PFSK-1 (cell line): ENCODE measurements at regions not wholly inside any gene's neighbourhood (a gene's known extent, or its start where the extent isn't known, plus 50 kb on each side); places are given as distances from the start of the nearest gene placed in this dataset.

Experiments used
- FOXP2 ChIP-seq: optimal IDR thresholded peaks from 2 replicates; pipeline ENCODE3; 2011; ENCODE audit warnings: borderline replicate concordance, control low read depth, inconsistent platforms; ENCODE audit not compliant: insufficient read depth; ENCODE audit errors: extremely low read length, extremely low read depth
- POLR2AphosphoS5 ChIP-seq: IDR thresholded peaks from 2 replicates; pipeline ENCODE4 v1.6.1; 2012; ENCODE audit warnings: low read depth, mild to moderate bottlenecking, control low read depth, low read length, moderate library complexity
- SIN3A ChIP-seq: IDR thresholded peaks from 2 replicates; pipeline ENCODE4 v1.6.1; 2012; ENCODE audit warnings: mild to moderate bottlenecking, low read length, moderate library complexity, borderline replicate concordance; ENCODE audit not compliant: insufficient read depth
- TAF1 ChIP-seq: IDR thresholded peaks from 2 replicates; pipeline ENCODE4 v1.6.1; 2012; ENCODE audit warnings: low read length, control low read depth, borderline replicate concordance; ENCODE audit not compliant: insufficient read depth
- TF ChIP-seq, protein P1 (sequence below), 2 experiments: IDR thresholded peaks; 2 replicates each; pipeline versions ENCODE4 v1.6.1 to v1.8.0; 2011 to 2012; ENCODE audit warnings: low read depth in 2 of 2, low read length in 2 of 2, control low read depth in 1 of 2, inconsistent platforms in 1 of 2, mild to moderate bottlenecking in 1 of 2, moderate library complexity in 1 of 2; ENCODE audit not compliant: insufficient read depth in 1 of 2

DNA sequence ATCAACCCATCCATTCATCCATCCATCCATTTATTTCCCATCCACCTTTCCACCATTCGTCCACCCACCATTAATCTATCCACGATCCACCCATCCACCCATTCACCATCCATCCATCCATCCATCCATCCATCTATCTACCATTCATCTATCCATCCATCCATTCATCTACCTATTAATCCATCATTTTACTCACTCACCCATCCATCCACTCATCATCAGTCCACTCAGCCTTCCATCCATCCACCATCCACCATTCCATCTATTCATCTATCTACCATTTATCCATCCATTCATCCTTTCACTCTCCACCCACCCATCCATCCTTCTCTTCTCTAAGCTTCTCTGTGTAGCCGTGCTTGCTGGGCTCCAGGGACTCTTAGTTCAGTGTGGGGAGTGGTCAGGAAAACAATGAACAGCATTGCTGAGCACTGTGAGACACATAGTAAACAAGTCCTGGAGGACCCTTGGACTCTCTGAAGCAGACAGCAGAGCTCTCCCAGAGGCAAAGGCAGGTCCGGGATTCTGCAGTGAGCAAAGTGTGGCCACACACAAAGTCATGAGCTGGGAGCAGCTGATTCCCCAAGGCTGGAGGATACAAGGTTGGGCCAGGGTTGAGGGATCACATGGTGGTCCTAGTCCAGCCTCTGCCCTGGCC, 642.2 kb downstream of the BRD1 start:
- TF ChIP-seq SIN3A: no peak
- TF ChIP-seq TAF1: no peak
- TF ChIP-seq FOXP2: no peak
- TF ChIP-seq POLR2AphosphoS5: no peak
- TF ChIP-seq, protein P1, sequence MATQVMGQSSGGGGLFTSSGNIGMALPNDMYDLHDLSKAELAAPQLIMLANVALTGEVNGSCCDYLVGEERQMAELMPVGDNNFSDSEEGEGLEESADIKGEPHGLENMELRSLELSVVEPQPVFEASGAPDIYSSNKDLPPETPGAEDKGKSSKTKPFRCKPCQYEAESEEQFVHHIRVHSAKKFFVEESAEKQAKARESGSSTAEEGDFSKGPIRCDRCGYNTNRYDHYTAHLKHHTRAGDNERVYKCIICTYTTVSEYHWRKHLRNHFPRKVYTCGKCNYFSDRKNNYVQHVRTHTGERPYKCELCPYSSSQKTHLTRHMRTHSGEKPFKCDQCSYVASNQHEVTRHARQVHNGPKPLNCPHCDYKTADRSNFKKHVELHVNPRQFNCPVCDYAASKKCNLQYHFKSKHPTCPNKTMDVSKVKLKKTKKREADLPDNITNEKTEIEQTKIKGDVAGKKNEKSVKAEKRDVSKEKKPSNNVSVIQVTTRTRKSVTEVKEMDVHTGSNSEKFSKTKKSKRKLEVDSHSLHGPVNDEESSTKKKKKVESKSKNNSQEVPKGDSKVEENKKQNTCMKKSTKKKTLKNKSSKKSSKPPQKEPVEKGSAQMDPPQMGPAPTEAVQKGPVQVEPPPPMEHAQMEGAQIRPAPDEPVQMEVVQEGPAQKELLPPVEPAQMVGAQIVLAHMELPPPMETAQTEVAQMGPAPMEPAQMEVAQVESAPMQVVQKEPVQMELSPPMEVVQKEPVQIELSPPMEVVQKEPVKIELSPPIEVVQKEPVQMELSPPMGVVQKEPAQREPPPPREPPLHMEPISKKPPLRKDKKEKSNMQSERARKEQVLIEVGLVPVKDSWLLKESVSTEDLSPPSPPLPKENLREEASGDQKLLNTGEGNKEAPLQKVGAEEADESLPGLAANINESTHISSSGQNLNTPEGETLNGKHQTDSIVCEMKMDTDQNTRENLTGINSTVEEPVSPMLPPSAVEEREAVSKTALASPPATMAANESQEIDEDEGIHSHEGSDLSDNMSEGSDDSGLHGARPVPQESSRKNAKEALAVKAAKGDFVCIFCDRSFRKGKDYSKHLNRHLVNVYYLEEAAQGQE (IDR thresholded peaks at IDR 0.05; ENCODE audit: insufficient read depth in 1 of 2, low read depth in 2 of 2, low read length in 2 of 2): no peak

DNA sequence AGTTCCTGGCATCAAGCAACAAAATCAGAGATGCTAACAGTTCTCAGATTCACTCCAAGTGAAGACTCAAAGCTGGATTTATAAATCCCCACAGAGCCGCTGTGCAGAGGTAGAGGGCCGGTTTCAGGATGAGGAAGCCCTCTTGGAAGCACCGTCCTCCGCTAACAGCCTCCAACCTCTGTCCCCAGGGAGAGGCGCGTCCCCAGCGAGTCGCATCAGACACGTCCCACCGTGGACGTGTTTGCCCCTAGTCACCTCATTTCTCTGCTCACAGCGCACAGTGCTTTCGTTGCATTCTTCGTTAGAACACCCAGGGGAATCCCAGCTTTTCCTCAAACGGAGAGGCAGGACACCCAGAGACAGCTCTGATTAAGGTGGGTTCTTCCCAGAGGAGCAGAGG, 642.9 kb downstream of the BRD1 start:
- no peak for TF ChIP-seq FOXP2
- no peak for TF ChIP-seq SIN3A

DNA sequence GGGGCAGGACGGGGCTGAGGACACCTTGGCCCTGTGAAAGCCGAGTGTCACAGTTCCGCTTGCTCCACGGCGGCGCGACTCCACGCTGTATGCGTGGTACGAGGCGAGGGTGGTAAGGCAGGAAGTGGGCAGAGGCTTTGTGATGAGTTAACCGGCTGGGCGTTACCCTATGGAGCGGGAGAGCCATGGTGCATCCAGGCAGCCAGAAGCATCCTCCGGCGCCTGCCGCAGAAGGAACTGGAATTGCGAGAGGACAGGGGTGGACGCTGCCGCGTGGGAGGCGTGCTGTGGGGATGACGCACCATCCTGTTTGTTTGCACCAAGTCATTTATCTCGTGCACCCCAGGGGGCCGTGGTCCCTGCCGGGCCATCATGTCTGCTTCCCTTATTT, 643.9 kb downstream of the BRD1 start:
- no peak for TF ChIP-seq TAF1
- TF ChIP-seq SIN3A: no peak
- no peak for TF ChIP-seq FOXP2

DNA sequence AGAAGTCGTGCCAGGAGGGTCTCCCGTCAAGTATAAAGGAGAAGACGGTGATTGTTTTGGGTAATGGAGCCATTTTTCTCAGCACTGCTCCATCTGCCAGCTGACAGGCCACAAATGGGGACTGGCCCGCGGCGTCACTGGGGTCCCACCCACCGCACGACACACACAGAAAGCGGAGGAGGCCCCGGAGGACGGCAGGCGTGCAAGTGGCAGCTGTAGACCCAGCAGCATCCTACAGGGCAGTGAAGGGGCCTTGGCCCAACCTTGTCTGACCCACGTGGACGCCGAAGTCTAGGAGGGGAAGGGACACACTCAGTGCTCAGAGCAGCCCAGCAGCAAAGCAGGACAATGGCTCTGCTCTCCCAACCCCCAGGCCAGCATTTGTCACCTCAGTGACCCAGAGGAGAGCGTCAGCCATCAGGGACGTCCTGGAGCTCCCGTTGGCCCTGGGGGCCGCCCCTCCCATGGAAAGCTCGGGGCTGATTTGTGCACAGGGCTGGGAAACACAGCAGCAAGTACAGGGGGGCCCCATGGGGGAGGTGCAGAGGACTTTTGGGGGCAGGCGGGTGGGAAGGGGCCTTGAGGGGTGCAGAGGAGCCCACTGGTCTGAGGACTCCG, 644.4 kb downstream of the BRD1 start:
- TF ChIP-seq POLR2AphosphoS5 (no peak), TAF1 (no peak), FOXP2 (no peak), SIN3A (no peak)
- TF ChIP-seq, protein P1 (IDR thresholded peaks at IDR 0.05; ENCODE audit: insufficient read depth in 1 of 2, low read depth in 2 of 2, low read length in 2 of 2): no peak

DNA sequence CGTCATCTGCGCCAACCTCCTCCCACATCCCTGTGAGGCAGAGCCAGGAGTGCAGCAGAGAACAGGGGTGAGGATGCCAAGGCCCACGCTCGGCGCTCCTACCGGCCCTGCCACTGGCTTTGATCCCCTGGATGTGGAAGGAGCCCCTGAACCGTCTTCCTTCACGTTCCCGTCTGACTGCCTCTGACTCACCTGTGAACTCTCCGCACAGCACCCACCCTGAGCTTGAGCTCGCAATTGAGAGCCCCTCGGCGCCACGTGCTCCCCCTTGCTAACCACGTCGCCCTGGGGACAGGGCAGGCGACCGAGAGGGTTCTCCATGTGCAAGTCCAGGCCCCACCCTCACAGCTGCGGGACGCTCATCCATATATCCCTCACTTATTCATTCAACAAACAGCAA, 645.3 kb downstream of the BRD1 start:
- TF ChIP-seq POLR2AphosphoS5 (no peak), FOXP2 (no peak), TAF1 (no peak), SIN3A (no peak)
- TF ChIP-seq, protein P1 (IDR thresholded peaks at IDR 0.05; ENCODE audit: insufficient read depth in 1 of 2, low read depth in 2 of 2, low read length in 2 of 2): no peak

DNA sequence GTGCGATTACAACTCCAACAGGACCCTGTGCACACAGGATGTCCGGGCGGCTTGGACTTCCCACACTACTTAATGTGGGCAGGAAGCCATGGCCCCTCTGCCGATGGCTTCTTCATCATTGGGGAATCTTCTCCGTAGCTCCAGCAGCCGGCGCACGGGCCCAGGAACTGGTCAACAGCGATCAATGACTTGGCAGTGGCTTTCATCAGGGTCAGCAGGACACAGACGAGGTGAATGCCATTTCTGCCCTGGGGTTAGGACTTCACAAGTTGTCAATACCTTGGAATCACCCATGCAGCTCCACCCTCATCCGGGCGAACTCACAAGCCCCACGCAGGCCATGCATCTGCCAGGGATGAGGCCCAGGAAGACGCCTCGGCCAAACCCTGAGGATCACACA, 645.7 kb downstream of the BRD1 start:
- TF ChIP-seq POLR2AphosphoS5: no peak
- no peak for TF ChIP-seq TAF1
- TF ChIP-seq, protein P1 (IDR thresholded peaks at IDR 0.05; ENCODE audit: insufficient read depth in 1 of 2, low read depth in 2 of 2, low read length in 2 of 2): no peak
- no peak for TF ChIP-seq FOXP2
- no peak for TF ChIP-seq SIN3A
